GM06990 (cell line): ENCODE measurements at regions not wholly inside any gene's neighbourhood (a gene's known extent, or its start where the extent isn't known, plus 50 kb on each side); places are given as distances from the start of the nearest gene placed in this dataset.
"Not testable (repeated sequence)": the region's sequence is repeated elsewhere in the genome, so short reads cannot be mapped to it uniquely, and the experiment has no call there.

ENCODE experiments used
- DNase-seq: peaks from one replicate; pipeline ENCODE4 v3.0.0-alpha.2; 2011; ENCODE audit not compliant: insufficient read length; ENCODE audit errors: extremely low read depth
- H3K27me3 ChIP-seq: replicated peaks from 2 replicates; pipeline ENCODE4 v1.6.0; 2011; ENCODE audit warnings: low read length; ENCODE audit not compliant: control insufficient read depth, insufficient read depth
- H3K36me3 ChIP-seq: 2 replicates; pipeline ENCODE4 v1.5.1; 2011; ENCODE audit warnings: low read length; ENCODE audit not compliant: control insufficient read depth, insufficient read depth
- H3K4me3 ChIP-seq: replicated peaks from 2 replicates; pipeline ENCODE4 v1.5.1; 2011; ENCODE audit warnings: low read depth, mild to moderate bottlenecking, control low read depth, low read length
- CTCF ChIP-seq: IDR thresholded peaks from 2 replicates; pipeline ENCODE4 v1.5.1; 2011; ENCODE audit warnings: low read length, control low read depth, mild to moderate bottlenecking, inconsistent platforms; ENCODE audit not compliant: insufficient read depth, poor library complexity, severe bottlenecking

GRCh38 chr14:106790189-106791036 lies 1264.0 kb downstream of the TMEM121 start:
- no peaks in the 10 kb centered on the region for H3K27me3 ChIP-seq
- H3K36me3 ChIP-seq, result no peaks in the 10 kb centered on the region
- no peak overlapping the region for H3K4me3 ChIP-seq
- TF ChIP-seq CTCF, result peak; percentile 98
- DNase-seq, result peak; percentile 77

- Histone ChIP-seq H3K36me3 (no peaks in the 10 kb centered on the region), H3K4me3 (no peak overlapping the region), H3K27me3 (no peaks in the 10 kb centered on the region)
- peak; percentile 19 for DNase-seq
- no peak for TF ChIP-seq CTCF
Observed at GRCh38 chr14:106792543-106792942, 1266.2 kb downstream of the TMEM121 start.

- not testable (repeated sequence) for H3K4me3 ChIP-seq, H3K27me3 ChIP-seq, DNase-seq, H3K36me3 ChIP-seq
Observed at GRCh38 chr14:106798166-106798565, 1271.8 kb downstream of the TMEM121 start.

- Histone ChIP-seq H3K27me3 (no peaks in the 10 kb centered on the region), H3K36me3 (no peaks in the 10 kb centered on the region), H3K4me3 (no peak overlapping the region)
- peak; percentile 24 for TF ChIP-seq CTCF
- peak; percentile 19 for DNase-seq
Observed at GRCh38 chr14:106802413-106803364, 1276.3 kb downstream of the TMEM121 start.

- TF ChIP-seq CTCF, result no peak
Observed at GRCh38 chr14:106803379-106803778, 1277.0 kb downstream of the TMEM121 start.

GRCh38 chr14:106807493-106807892 lies 1281.1 kb downstream of the TMEM121 start:
- DNase-seq, result no peak
- Histone ChIP-seq H3K27me3 (no peaks in the 10 kb centered on the region), H3K36me3 (no peaks in the 10 kb centered on the region), H3K4me3 (no peak overlapping the region)
- no peak for TF ChIP-seq CTCF

More at GRCh38 chr14:106803379-106803778, 1277.0 kb downstream of the TMEM121 start:
- DNase-seq, result no peak
- Histone ChIP-seq H3K36me3 (no peaks in the 10 kb centered on the region), H3K27me3 (no peaks in the 10 kb centered on the region), H3K4me3 (no peak overlapping the region)
